ENCODE measurements at regions not wholly inside any gene's neighbourhood (a gene's known extent, or its start where the extent isn't known, plus 50 kb on each side); places are given as distances from the start of the nearest gene placed in this dataset.

DNA sequence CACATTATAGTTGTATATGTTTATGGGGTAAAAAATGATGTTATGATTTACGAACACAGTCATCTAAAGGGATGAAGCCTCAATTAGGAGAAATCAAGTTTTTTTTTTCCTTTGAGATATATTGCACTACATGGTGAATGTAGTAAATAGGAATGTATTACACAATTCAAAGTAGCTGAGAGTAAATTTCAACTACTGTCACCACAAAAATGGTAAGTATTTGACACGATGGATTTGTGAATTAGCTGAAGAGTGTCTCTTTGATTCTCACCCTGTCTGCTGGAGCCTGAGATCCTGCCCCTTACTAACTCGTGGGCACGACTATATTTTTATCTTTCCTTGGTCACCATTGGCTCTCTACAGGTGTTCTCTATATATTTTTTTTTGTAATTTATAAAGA, 540.4 kb upstream of the DSEL start:
- TF ChIP-seq POLR2AphosphoS5 (IDR thresholded peaks at IDR 0.05; ENCODE audit: low read depth, low read length) = no peak
- TF ChIP-seq, protein P1, sequence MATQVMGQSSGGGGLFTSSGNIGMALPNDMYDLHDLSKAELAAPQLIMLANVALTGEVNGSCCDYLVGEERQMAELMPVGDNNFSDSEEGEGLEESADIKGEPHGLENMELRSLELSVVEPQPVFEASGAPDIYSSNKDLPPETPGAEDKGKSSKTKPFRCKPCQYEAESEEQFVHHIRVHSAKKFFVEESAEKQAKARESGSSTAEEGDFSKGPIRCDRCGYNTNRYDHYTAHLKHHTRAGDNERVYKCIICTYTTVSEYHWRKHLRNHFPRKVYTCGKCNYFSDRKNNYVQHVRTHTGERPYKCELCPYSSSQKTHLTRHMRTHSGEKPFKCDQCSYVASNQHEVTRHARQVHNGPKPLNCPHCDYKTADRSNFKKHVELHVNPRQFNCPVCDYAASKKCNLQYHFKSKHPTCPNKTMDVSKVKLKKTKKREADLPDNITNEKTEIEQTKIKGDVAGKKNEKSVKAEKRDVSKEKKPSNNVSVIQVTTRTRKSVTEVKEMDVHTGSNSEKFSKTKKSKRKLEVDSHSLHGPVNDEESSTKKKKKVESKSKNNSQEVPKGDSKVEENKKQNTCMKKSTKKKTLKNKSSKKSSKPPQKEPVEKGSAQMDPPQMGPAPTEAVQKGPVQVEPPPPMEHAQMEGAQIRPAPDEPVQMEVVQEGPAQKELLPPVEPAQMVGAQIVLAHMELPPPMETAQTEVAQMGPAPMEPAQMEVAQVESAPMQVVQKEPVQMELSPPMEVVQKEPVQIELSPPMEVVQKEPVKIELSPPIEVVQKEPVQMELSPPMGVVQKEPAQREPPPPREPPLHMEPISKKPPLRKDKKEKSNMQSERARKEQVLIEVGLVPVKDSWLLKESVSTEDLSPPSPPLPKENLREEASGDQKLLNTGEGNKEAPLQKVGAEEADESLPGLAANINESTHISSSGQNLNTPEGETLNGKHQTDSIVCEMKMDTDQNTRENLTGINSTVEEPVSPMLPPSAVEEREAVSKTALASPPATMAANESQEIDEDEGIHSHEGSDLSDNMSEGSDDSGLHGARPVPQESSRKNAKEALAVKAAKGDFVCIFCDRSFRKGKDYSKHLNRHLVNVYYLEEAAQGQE (IDR thresholded peaks at IDR 0.05; ENCODE audit: insufficient read depth in 1 of 2, low read depth in 2 of 2, low read length in 2 of 2) = no peak
- TF ChIP-seq TAF1 (IDR thresholded peaks at IDR 0.05; ENCODE audit: borderline replicate concordance, insufficient read depth, low read length) = no peak
- TF ChIP-seq SIN3A (IDR thresholded peaks at IDR 0.05; ENCODE audit: borderline replicate concordance, insufficient read depth, low read length) = no peak
